Esophagus (tissue), 2 donors: ENCODE measurements at regions not wholly inside any gene's neighbourhood (a gene's known extent, or its start where the extent isn't known, plus 50 kb on each side); places are given as distances from the start of the nearest gene placed in this dataset.

ENCODE experiments used
- H3K27ac ChIP-seq, 2 donors: one replicate each; pipeline ENCODE4 v1.5.1; 2013; ENCODE audit warnings: low read depth in 2 of 2, mild to moderate bottlenecking in 2 of 2, inconsistent platforms in 1 of 2, low read length in 1 of 2, moderate library complexity in 1 of 2
- H3K27me3 ChIP-seq, 2 donors: one replicate each; pipeline ENCODE4 v1.6.1; 2013; ENCODE audit warnings: low read length in 2 of 2, control low read depth in 1 of 2, mild to moderate bottlenecking in 1 of 2; ENCODE audit not compliant: insufficient read depth in 2 of 2, control insufficient read depth in 1 of 2
- H3K36me3 ChIP-seq, 2 donors: one replicate each; pipeline ENCODE4 v1.6.1; 2013; ENCODE audit warnings: low read length in 1 of 2; ENCODE audit not compliant: control insufficient read depth in 2 of 2, insufficient read depth in 2 of 2
- H3K4me1 ChIP-seq, 2 donors: one replicate each; pipeline ENCODE4 v1.6.1; 2013; ENCODE audit warnings: low read length in 1 of 2; ENCODE audit not compliant: control insufficient read depth in 2 of 2, insufficient read depth in 2 of 2
- H3K4me3 ChIP-seq, 2 donors: one replicate each; pipeline ENCODE4 v1.5.1; 2013; ENCODE audit warnings: low read length in 2 of 2, mild to moderate bottlenecking in 2 of 2, low read depth in 1 of 2, moderate library complexity in 1 of 2
- H3K9me3 ChIP-seq, 2 donors: one replicate each; pipeline ENCODE4 v1.6.1; 2013; ENCODE audit warnings: mild to moderate bottlenecking in 2 of 2, low read depth in 1 of 2, low read length in 1 of 2, moderate library complexity in 1 of 2; ENCODE audit not compliant: control insufficient read depth in 2 of 2, insufficient read depth in 1 of 2
- WGBS, 2 donors: extraction: QIAGEN DNeasy Blood & Tissue Kit; methylation state at CpG; one replicate each; pipeline ENCODE4 v1.1.7; 2013; 5-methylcytosine and 5-hydroxymethylcytosine counted together
- donor health status: healthy with polysubstance abuse.
- donor health status: Bipolar disorder and iron deficiency.

GRCh38 chr2:48249631-48250473 is 64.6 kb upstream of the FOXN2 start:
- H3K4me3 ChIP-seq, result no peak overlapping the region
- no peaks in the 10 kb centered on the region for H3K36me3 ChIP-seq
- H3K9me3 ChIP-seq, result no peaks in the 10 kb centered on the region
- 56 to 59% methylated on average over 5 of the region's 5 CpGs for WGBS, 2 donors
- no peak overlapping the region for H3K27ac ChIP-seq
- H3K27me3 ChIP-seq, result no peaks in the 10 kb centered on the region
- H3K4me1 ChIP-seq, result no peaks in the 10 kb centered on the region

- H3K27ac ChIP-seq, result no peak overlapping the region
- no peaks in the 10 kb centered on the region for H3K9me3 ChIP-seq
- H3K4me3 ChIP-seq, result no peak overlapping the region
- H3K4me1 ChIP-seq, result no peaks in the 10 kb centered on the region
- H3K36me3 ChIP-seq, result no peaks in the 10 kb centered on the region
- WGBS, 2 donors, result 89 to 94% methylated on average over 4 of the region's 4 CpGs
- H3K27me3 ChIP-seq, result no peaks in the 10 kb centered on the region
Measured at GRCh38 chr2:48250474-48250844, 64.0 kb upstream of the FOXN2 start.

- WGBS, 2 donors, result 77 to 80% methylated on average over 3 of the region's 3 CpGs
- no peak overlapping the region for H3K27ac ChIP-seq
- H3K36me3 ChIP-seq, result no peaks in the 10 kb centered on the region
- no peaks in the 10 kb centered on the region for H3K27me3 ChIP-seq
- no peaks in the 10 kb centered on the region for H3K4me1 ChIP-seq
- no peak overlapping the region for H3K4me3 ChIP-seq
- H3K9me3 ChIP-seq, result no peaks in the 10 kb centered on the region
Measured at GRCh38 chr2:48250943-48251342, 63.5 kb upstream of the FOXN2 start.

- no peak overlapping the region for H3K4me3 ChIP-seq
- H3K36me3 ChIP-seq, result no peaks in the 10 kb centered on the region
- WGBS, 2 donors, result 67 to 70% methylated on average over 3 of the region's 3 CpGs
- no peak overlapping the region for H3K27ac ChIP-seq
- H3K27me3 ChIP-seq, result no peaks in the 10 kb centered on the region
- H3K9me3 ChIP-seq, result no peaks in the 10 kb centered on the region
- no peaks in the 10 kb centered on the region for H3K4me1 ChIP-seq
Measured at GRCh38 chr2:48251437-48252148, 62.9 kb upstream of the FOXN2 start.

GRCh38 chr2:48253301-48253700 is 61.2 kb upstream of the FOXN2 start:
- Histone ChIP-seq H3K27ac (no peak overlapping the region), H3K36me3 (no peaks in the 10 kb centered on the region), H3K9me3 (no peaks in the 10 kb centered on the region), H3K27me3 (no peaks in the 10 kb centered on the region), H3K4me3 (no peak overlapping the region), H3K4me1 (no peaks in the 10 kb centered on the region)
- 100% methylated on average over 1 of the region's 1 CpG for WGBS, 2 donors

- H3K4me3 ChIP-seq, result no peak overlapping the region
Measured at GRCh38 chr2:48254839-48255238, 59.6 kb upstream of the FOXN2 start.

GRCh38 chr2:48257456-48257855 is 57.0 kb upstream of the FOXN2 start:
- no peak overlapping the region for H3K27ac ChIP-seq
- H3K36me3 ChIP-seq, result no peaks in the 10 kb centered on the region
- whole genome bisulfite sequencing, 2 donors, result 73 to 75% methylated on average over 2 of the region's 2 CpGs
- H3K4me3 ChIP-seq, result no peak overlapping the region
- H3K9me3 ChIP-seq, result no peaks in the 10 kb centered on the region
- H3K4me1 ChIP-seq, result no peaks in the 10 kb centered on the region
- H3K27me3 ChIP-seq, result no peaks in the 10 kb centered on the region

More at GRCh38 chr2:48254839-48255238, 59.6 kb upstream of the FOXN2 start:
- Histone ChIP-seq H3K27me3 (no peaks in the 10 kb centered on the region), H3K9me3 (no peaks in the 10 kb centered on the region), H3K27ac (no peak overlapping the region), H3K4me1 (no peaks in the 10 kb centered on the region), H3K36me3 (no peaks in the 10 kb centered on the region)
- 46 to 60% methylated on average over 1 of the region's 1 CpG for WGBS, 2 donors

GRCh38 chr2:48258481-48259149 is 55.9 kb upstream of the FOXN2 start:
- Histone ChIP-seq H3K4me3 (no peak overlapping the region), H3K9me3 (no peaks in the 10 kb centered on the region), H3K4me1 (no peaks in the 10 kb centered on the region), H3K36me3 (no peaks in the 10 kb centered on the region), H3K27me3 (no peaks in the 10 kb centered on the region), H3K27ac (no peak overlapping the region)
- 86 to 91% methylated on average over 4 of the region's 4 CpGs for WGBS, 2 donors

GRCh38 chr2:48259811-48260210 is 54.7 kb upstream of the FOXN2 start:
- Histone ChIP-seq H3K36me3 (no peaks in the 10 kb centered on the region), H3K27ac (no peak overlapping the region), H3K4me1 (no peaks in the 10 kb centered on the region), H3K27me3 (no peaks in the 10 kb centered on the region), H3K4me3 (no peak overlapping the region), H3K9me3 (no peaks in the 10 kb centered on the region)
- 51 to 63% methylated on average over 1 of the region's 1 CpG for WGBS, 2 donors
